ENCODE measurements at regions not wholly inside any gene's neighbourhood (a gene's known extent, or its start where the extent isn't known, plus 50 kb on each side); places are given as distances from the start of the nearest gene placed in this dataset.

DNA sequence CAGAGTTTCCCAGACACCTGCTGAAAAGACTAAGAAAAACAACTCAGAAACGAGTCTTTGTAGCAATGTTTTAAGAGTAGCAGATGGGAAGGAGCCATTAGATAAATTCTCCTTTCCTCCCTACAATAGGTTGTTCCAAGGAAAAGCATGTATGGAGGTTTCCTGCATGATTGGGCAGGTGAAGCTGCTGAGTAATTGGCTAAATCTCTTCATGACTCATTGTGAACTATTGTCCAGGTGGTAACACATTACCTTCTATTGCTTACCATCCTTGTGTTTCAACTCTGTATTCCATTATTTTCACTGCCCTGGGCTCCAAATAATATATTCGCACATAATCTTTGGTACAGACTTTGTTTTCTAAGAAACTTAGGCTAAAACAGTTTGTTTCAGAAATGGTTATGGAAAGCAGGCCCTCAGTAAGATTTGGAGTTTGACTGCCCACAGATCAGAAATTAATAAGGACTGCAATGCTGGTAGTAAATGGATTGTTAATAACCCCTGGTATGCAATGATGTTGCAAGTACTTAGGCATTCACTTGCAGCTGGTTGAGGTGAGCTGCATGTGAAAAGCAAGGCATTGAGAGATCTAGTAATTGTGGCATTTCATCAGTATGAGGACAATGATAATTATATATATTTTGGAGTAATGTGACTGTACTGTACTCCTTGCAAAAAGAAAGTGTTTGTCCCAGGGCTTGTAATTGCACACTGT is 281.4 kb upstream of the VLDLR start:
- POLR2A ChIA-PET, result no interaction called here
- WGBS (ENCODE audit: low lambda C conversion rate), result 2% methylated on average over 2 of the region's 2 CpGs
- in situ Hi-C loops (cut with HindIII; ENCODE audit: extremely low pct_ligation_motif_present, low pct_unique_long_range_greater_than_20kb), result no loop called here
- Histone ChIP-seq H3K27ac (ENCODE audit: extremely low read length, insufficient read depth, low read length) (no peak overlapping the region), H3K9me3 (ENCODE audit: low read length) (no peaks in the 10 kb centered on the region), H2AFZ (ENCODE audit: low read length) (no peak overlapping the region), H3K9ac (ENCODE audit: insufficient read depth, low read depth, low read length) (no peak overlapping the region), H3K27me3 (ENCODE audit: control insufficient read depth in 1 of 2, insufficient read depth in 2 of 2, low read length in 2 of 2) (no peaks in the 10 kb centered on the region), H3K4me2 (ENCODE audit: low read depth, low read length) (no peak overlapping the region), H3K79me2 (ENCODE audit: insufficient read depth, low read length) (no peaks in the 10 kb centered on the region), H4K20me1 (ENCODE audit: insufficient read depth, low read length) (no peaks in the 10 kb centered on the region), H3K4me1 (ENCODE audit: insufficient read depth, low read length) (no peaks in the 10 kb centered on the region), H3K4me3 (replicated peaks in 1 of 3; ENCODE audit: insufficient read depth in 1 of 3, low read depth in 2 of 3, low read length in 3 of 3) (no peak overlapping the region), H3K36me3 (replicated peaks in 1 of 2; ENCODE audit: control insufficient read depth in 1 of 2, insufficient read depth in 2 of 2, low read length in 2 of 2) (no peaks in the 10 kb centered on the region)
- CTCF ChIA-PET (ENCODE audit: low intra/inter-chr PET ratio, low total read pairs), result no interaction called here
- no peak for ATAC-seq
- no peak for FAIRE-seq
- no peak for DNase-seq (ENCODE audit: low spot score)
- TF ChIP-seq, protein P1, sequence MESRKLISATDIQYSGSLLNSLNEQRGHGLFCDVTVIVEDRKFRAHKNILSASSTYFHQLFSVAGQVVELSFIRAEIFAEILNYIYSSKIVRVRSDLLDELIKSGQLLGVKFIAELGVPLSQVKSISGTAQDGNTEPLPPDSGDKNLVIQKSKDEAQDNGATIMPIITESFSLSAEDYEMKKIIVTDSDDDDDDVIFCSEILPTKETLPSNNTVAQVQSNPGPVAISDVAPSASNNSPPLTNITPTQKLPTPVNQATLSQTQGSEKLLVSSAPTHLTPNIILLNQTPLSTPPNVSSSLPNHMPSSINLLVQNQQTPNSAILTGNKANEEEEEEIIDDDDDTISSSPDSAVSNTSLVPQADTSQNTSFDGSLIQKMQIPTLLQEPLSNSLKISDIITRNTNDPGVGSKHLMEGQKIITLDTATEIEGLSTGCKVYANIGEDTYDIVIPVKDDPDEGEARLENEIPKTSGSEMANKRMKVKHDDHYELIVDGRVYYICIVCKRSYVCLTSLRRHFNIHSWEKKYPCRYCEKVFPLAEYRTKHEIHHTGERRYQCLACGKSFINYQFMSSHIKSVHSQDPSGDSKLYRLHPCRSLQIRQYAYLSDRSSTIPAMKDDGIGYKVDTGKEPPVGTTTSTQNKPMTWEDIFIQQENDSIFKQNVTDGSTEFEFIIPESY (CRISPR knock-in tag; IDR thresholded peaks at IDR 0.05), result no peak
- TF ChIP-seq SNAI1 (CRISPR knock-in tag; IDR thresholded peaks at IDR 0.05; ENCODE audit: borderline replicate concordance) (no peak), MED1 (CRISPR knock-in tag; IDR thresholded peaks at IDR 0.05) (no peak), CREM (IDR thresholded peaks at IDR 0.05) (no peak), CREM (CRISPR knock-in tag; IDR thresholded peaks at IDR 0.05) (no peak), TAF1 (CRISPR knock-in tag; IDR thresholded peaks at IDR 0.05) (no peak), ZNF552 (CRISPR knock-in tag; IDR thresholded peaks at IDR 0.05; ENCODE audit: borderline replicate concordance) (no peak), RBM39 (IDR thresholded peaks at IDR 0.05; ENCODE audit: low read depth, low read length, poor library complexity, severe bottlenecking) (no peak), ATF1 (CRISPR knock-in tag; IDR thresholded peaks at IDR 0.05) (no peak), CHD2 (IDR thresholded peaks at IDR 0.05; ENCODE audit: low read depth, low read length) (no peak), ETV5 (CRISPR knock-in tag; IDR thresholded peaks at IDR 0.05; ENCODE audit: borderline replicate concordance) (no peak), ZNF136 (CRISPR knock-in tag; IDR thresholded peaks at IDR 0.05; ENCODE audit: low read depth) (no peak)
- BruUV-seq (replicated peaks), result no TSS peak
- intact Hi-C loops (cut with micrococcal nuclease; ENCODE audit: unreplicated experiment), result no loop called here

All from HepG2 (cell line).